GM19238 (cell line): ENCODE measurements at regions not wholly inside any gene's neighbourhood (a gene's known extent, or its start where the extent isn't known, plus 50 kb on each side); places are given as distances from the start of the nearest gene placed in this dataset.

Experiments used
- DNase-seq: peaks from one replicate; pipeline ENCODE4 v3.0.0; 2011; ENCODE audit warnings: low spot score; ENCODE audit not compliant: insufficient read length

DNA sequence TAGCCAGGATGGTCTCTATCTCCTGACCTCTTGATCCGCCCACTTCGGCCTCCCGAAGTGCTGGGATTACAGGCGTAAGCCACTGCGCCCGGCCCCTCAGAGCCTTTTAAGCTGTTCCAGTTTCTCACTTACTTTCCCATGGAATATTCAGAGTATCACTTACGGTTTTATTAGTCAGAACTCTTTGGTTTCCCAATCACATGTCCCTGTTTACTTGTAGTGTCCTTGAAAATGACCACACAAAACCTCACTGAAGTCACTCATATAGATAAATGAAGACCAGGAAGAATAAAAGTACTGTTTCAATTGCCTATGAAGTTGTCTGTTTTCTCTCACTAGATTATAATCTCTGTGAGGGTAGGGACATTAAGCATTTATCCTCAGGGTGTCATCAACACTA is 217.2 kb upstream of the HCCS start:
- no peak for DNase-seq

DNA sequence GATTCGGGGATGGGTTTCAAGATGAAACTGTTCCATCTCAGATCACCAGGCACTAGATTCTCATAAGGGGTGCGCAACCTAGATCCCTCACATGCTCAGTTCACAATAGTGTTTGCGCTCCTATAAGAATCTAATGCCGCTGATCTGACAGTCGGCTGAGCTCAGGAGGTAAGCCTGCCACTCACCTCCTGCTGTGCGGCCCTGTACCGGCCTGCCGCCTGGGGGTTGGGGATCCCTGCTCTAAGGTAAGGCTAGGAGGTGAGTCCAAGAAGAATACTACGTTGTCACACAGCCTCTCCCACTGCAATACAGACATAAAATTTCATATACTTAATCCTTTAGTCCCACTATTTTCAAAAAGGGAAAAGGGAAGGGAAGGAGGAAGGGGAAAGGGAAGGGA is 213.4 kb upstream of the HCCS start:
- DNase-seq = no peak

GRCh38 chrX:10900585-10901289 is 210.4 kb upstream of the HCCS start:
- no peak for DNase-seq

DNA sequence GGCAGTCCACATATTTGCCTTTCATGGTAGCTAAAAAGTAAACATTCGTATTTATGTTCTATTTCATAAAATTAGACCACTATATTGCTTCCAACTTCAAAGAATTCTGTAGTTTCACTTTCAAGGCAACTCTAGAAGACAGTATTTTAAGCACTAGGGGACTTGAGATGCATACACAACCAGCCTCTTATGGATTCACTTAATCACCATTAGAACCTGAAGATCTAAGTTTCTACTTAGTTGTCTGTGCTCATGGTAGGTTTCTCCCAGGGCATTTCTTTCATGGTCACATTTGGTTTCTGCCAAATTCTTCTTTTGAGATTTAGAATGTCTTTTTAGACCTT is 209.9 kb upstream of the HCCS start:
- no peak for DNase-seq

GRCh38 chrX:10902001-10902400 is 209.1 kb upstream of the HCCS start:
- DNase-seq = no peak

DNA sequence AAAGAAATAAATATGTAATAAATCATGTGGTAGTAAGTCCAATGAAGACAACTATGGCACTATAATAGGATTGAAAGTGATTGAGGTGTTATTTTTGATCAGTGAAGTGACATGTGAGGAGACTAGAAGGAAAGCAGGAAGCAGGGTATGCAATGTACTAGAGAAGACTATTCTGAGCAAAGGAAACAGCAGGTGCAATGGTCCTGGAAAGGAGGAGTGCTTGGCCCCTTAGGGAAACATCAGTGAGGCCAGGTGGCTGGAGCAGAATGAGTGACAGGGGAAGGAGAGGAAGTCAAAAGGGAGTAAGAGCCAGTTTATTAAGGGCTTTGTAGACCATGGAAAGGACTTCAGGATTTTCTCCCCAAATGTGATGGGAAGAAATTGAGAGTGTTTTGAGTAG is 207.6 kb upstream of the HCCS start:
- no peak for DNase-seq

- no peak for DNase-seq
Observed at GRCh38 chrX:10904220-10904619, 206.9 kb upstream of the HCCS start.

- no peak for DNase-seq
Observed at GRCh38 chrX:10906866-10907265, 204.3 kb upstream of the HCCS start.

- DNase-seq = no peak
Observed at GRCh38 chrX:10922159-10922558, 189.0 kb upstream of the HCCS start.

DNA sequence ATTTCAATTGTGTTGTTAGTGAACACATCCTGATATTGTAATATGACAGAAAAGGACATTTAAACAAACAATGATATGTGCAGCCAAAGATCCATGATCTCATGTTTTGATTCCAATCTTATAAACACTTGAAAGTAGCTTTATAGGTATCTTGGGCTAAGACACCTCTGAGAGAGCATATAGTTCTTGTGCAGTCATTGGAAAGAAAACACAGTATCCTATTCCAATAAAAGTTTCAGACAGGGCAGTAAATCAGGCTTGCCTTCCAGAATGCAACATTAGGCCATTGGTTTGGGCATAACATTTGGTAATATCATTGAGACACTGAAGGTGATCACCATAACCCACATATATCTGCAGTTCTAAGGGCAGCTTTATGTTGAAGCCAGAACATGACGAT is 188.3 kb upstream of the HCCS start:
- DNase-seq = no peak

GRCh38 chrX:10923466-10923865 is 187.7 kb upstream of the HCCS start:
- DNase-seq = no peak

- DNase-seq = no peak
Observed at GRCh38 chrX:10926404-10926803, 184.7 kb upstream of the HCCS start.

- no peak for DNase-seq
Observed at GRCh38 chrX:10926891-10927290, 184.2 kb upstream of the HCCS start.

GRCh38 chrX:10929747-10930146 is 181.4 kb upstream of the HCCS start:
- DNase-seq = no peak

DNA sequence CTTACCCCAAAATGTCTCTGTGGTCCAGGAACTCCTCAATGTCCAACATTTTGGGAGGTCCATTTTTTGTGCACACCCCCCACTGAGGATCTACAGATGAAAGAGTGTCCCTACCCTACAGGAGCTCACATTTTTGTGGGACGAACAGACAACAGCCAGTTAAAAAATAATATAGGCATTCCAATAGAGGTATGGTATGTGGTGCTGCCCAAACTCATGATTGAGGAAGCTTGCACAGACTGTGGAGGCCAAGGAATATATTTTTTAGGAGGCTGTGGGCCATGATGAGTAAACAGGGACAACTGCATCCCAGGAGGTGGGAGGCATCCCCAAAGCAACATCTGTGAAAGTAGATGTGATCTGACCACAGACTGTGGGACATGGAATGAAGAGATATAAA is 181.0 kb upstream of the HCCS start:
- no peak for DNase-seq

GRCh38 chrX:10931976-10932375 is 179.2 kb upstream of the HCCS start:
- DNase-seq = no peak

DNA sequence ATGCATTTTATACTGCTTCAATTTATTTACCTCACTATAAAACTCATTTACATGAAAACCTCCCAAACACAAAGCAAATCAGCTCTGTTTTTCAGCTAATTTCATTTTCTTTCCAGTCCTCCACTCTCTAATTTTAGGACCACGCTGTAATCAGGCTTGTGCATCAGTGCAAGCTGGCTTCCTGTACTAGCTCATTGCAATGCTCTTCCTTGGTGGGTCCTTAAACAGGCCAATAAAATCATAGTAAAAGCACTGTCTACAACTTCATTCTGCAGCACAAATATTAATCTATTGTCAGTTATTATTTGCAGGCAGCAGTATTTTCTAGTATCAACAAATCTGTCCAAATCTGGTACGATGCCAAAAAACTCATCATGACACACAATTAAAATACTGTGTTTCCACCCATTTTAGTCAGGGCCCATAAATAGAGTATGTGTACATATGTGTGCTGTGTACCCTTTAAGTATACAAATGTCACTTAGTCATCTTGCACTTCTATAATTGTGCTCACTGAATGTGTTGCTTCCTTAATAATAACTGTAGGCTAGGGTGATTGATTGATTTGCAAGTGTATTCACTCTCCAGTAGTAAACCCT is 178.2 kb upstream of the HCCS start:
- no peak for DNase-seq

GRCh38 chrX:10935501-10935900 is 175.6 kb upstream of the HCCS start:
- DNase-seq = no peak

GRCh38 chrX:10936976-10937375 is 174.2 kb upstream of the HCCS start:
- DNase-seq = no peak

- DNase-seq = no peak
Observed at GRCh38 chrX:10938365-10938923, 172.7 kb upstream of the HCCS start.

- DNase-seq = no peak
Observed at GRCh38 chrX:10939424-10939823, 171.7 kb upstream of the HCCS start.

DNA sequence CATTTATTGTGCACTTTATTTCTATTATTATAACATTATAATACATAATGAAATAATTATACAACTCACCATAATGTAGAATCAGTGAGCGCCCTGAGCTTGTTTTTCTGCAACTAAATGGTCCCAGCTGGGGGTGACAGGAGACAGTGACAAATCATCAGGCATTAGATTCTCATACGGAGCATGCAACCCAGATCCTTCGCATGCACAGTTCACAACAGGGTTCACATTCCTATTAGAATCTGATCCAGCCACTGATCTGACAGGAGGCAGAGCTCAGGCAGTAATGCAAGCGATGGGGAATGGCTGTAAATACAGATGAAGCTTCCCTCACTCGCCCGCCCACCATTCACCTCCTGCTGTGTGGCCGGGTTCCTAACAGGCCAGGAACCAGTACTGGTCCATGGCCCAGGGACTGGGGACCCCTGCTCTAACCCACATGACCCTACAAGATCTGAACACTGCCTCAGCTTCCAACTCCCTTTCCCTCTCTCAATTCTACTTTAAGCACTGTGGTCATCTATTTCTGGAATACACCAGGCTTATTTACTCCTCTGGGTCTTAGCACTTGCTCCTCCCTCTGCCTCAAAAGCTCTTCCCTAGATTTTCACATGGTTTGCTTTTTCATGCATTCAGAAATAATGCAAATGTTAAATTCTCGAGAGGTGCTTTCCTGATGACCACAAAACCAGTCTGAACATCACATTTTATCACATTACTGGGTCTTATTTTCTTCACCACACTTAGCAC is 166.8 kb upstream of the HCCS start:
- no peak for DNase-seq

- DNase-seq = no peak
Observed at GRCh38 chrX:10945498-10945897, 165.6 kb upstream of the HCCS start.
